HG03103 (cell line): ENCODE measurements at regions not wholly inside any gene's neighbourhood (a gene's known extent, or its start where the extent isn't known, plus 50 kb on each side); places are given as distances from the start of the nearest gene placed in this dataset.
"Not testable (repeated sequence)": the region's sequence is repeated elsewhere in the genome, so short reads cannot be mapped to it uniquely, and the experiment has no call there.

ENCODE experiments used
- ATAC-seq: cut with Tn5 transposase; IDR thresholded peaks from one replicate; pipeline ENCODE4 v1.9.1; 2021; ENCODE audit warnings: low read depth; ENCODE audit not compliant: unreplicated experiment

DNA sequence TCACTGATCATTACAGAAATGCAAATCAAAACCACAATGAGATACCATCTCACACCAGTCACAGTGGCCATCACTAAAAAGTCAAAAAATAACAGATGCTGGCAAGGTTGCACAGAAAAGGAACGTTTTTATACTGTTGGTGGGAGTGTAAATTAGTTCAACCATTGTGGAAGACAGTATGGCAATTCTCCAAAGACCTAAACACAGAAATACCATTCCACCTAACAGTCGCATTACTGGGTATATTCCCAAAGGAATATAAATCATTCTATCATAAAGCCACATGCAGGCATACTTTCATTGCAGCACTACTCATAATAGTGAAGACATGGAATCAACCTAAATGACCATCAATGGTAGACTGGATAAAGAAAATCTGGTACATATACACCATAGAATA is 83.2 kb upstream of the ARID5B start:
- not testable (repeated sequence) for ATAC-seq

DNA sequence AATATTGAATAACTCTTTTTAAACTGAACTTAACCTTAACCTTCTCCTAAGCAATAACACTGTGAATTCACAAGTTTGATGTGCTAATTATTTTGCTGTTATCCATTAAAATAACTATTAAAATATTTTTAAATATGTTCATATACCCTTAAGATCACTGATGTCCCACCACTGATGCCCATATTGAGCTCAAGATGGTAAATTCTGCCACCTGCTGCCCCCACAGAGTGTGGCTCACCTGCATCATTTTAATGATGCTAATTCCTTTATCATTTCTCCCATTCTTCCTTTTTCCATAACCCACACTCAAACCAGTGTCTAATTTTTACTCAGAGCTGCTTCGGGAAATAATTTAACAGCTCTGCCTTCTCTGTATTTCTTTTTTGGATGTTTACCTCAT is 82.3 kb upstream of the ARID5B start:
- ATAC-seq = no peak

DNA sequence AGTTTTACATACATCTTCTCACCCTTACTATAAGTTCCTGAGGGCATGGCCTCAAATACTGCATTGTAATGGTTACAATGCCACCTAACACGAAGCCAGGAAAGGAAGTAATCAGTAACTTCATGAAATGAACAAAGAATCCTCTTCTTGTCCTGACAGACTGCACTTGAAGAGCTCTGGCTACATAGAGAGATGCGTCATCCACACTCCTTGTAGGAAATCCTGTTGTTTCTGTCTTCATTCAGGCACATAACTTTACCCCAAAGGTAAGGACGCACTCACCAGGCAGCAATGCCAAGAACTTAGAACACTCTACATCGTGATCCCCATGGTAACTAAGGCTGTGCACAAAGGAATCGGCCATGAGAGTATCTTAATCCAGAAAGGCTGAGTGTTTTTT is 80.3 kb upstream of the ARID5B start:
- ATAC-seq = no peak

DNA sequence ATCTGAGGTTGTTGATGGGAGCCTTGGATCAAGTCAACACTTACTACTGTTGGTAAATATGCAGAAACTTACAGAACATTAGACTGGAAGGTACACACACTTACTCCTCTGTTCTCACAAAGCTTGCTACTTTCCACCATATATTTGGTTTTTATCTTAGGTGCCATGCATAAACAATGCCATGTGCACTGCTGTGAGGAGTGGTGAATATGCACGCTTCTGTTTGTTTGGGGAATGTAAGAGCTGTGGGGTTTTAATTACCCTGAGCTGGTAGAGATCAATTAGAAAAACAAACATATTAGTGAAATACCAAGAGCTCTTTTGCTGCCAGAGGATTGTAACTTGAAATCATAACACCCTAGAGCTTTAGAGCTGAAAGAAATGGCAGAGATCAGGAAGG is 79.8 kb upstream of the ARID5B start:
- ATAC-seq = no peak

DNA sequence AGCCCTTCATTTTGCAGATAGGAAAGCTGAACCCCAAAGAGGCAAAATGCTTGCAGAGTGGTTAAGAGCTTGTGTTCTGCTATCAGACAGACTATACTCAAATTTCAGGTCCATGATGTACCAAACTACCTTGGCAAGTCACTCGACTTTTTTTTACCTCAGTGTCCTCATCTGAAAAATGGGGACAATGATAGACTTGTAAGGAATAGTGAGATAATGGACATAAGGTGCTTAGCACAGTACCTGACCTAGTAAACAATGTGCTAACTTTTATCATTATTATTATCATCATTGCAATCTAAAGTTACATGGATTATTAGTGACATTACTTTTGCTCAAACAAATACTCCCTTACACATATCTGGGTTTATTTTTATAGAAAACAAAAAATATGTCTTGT is 79.4 kb upstream of the ARID5B start:
- no peak for ATAC-seq

DNA sequence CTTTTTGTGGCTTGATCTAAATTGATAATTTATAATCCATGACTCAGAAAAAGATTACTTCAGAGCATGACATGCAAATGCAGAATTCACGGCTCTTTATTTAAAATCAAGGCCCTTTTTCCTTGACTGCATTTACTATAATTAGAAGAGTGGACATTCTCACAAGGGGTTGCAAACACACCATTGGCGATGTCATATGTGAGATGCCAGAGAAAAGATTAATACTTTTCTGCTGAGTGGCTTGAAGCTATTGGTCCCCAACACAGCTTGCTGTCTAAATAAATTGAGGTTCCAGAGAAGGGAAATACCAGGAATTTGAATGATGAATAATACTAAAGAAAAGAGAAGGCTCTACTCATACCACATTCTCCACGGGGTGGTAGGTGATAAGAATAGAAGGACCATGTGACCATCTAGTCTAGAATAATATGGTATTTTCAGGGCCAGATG is 78.7 kb upstream of the ARID5B start:
- ATAC-seq = no peak

DNA sequence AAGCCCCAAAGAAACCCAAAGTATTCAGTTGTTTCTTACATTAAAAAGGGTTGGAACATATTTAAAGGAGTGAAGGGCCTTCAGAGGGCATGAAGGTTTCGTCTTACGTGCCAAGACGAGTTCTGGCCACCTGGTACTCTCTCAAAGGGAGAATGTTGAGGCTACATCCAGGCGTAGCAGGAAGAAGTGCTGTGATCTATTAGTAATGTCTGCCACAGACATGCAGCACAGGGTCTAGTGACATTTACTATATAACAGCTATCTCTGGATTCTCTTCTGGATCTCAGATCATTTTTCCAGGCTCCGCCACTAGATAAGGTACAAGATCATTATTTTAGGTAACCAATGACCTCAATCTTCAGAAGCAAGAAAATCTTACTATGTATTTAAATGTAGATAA is 76.5 kb upstream of the ARID5B start:
- no peak for ATAC-seq

DNA sequence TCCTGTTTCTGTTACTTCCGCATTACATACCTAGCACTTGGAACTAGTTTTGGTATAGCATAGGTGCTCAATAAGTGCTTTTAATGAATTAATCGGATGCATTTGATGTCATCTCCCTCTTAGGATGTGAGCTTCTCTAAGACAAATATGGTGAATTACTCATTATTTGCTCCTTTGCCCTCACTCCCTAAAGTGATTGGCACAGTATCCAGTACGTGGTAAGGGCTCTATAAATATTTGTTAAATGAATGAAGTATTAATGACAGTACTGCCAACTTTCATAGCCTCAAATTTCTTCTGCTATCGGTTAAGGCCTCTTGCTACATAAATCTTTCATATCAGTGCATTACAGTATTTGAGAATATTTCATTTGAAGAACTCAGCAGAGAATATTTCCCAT is 75.9 kb upstream of the ARID5B start:
- no peak for ATAC-seq

DNA sequence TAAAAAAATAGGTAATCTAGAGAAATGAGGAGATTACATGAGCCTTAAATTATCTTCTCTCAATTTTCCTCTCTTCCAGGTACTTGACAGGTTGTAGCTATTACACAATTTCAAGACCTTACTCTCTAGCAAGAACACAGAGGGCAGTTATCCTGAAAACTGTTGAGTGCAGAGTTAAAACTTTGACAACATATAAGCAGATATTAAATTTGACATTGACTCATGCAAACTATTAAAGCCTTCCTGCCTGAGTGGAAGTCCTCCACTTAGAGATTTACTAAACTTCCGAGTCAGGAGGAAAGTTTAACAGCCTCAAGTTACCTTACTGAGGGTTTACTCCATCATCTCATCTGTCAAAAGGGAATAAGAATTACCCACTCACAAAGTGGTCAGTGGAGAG is 73.5 kb upstream of the ARID5B start:
- ATAC-seq = no peak

DNA sequence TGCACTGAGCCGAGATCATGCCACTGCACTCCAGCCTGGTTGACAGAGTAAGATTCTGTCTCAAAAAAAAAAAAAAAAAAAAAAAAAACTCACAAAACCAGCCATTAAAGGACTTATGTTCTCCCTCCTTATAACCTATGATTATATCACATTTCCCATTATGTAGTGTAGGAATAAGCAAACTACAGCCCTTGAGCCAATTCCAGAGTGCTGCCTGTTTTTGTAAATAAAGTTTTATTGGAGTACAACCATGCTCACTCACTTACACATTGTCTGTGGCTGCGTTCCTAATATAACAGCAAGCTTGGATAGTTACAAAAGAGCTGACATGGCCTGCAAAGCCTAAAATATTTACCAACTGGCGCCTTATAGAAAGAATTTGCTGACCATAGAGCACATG is 72.7 kb upstream of the ARID5B start:
- no peak for ATAC-seq

DNA sequence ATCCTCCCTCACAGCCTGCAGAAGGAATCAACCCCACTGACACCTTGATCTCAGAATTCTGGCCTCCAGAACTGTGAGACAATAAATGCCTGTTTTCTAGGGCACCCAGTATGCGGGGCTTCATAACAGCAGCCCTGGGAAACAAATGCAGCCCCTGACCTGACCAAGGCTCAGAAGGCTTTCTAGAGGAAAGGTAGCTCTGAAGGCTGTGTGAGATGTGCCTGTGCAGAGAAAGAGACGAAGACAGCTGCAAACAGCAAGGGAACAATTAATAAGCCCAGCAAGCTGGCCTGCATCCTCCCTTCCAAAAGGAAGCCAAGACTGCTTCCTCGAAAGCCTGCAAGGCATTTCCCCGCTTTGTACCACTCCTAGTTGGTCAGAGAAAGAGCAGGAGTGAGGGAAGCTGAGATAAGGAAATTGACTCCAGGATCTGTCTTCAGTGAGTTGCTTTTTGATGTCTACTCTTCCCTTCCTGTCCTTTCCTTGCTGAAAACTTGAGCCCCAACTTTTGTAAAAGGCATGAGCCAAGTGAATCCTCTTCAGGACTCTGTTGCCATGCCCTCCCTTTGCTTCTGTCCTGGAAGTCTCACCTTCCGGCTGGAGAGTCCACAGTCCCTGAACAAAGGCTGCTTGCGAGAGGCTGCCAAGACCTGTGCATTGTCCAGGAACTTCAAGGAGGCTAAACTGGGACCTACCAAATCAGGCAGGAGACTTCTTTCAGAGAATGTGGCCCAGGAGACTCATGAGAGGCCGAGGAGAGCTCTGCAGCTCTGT is 71.2 kb upstream of the ARID5B start:
- ATAC-seq = no peak

DNA sequence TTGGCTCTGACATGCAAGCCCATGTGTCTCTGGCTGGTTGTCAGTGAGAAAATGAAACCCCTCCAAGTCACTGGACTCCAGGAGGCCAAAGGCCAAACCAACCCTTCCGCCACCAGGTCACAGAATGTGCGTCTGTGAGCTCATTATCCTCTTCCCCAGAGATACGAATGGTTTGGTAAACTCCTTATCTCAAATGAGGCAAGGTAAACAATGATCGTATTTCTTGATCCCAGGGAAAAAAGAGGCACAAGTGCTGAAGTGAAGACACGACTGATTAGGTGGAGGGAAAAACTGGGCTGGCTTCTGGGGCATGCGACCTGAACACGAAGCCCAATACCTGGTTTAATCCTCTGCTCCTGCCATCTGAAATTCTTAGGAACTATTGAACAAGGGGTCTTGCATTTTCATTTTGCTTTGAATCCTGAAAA is 70.6 kb upstream of the ARID5B start:
- ATAC-seq = no peak

DNA sequence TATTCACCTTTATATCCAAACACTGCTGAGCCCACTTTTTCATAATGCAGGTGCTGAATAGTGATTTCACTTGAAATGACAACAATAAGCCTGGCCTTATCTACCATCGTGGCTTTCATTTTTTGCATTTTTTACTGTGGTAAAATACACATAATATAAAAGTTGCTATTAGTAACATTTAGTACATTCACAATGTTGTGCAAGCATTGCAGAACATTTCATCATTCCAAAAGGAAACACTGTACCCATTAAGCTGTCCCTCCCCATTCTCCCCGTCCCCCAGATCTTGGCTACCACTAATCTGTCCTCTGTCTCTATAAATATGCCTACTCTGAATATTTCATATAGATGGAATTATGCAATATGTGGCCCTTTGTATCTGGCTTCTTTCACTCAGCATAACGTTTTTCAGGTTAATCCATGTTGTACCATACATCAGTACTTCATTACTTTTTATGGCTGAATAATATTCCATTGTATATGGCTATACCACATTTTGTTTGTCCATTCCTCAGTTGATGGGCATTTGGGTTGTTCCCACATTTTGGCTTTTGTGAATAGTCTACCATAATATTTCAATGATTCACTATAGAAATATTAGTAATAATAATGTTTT is 68.5 kb upstream of the ARID5B start:
- no peak for ATAC-seq

DNA sequence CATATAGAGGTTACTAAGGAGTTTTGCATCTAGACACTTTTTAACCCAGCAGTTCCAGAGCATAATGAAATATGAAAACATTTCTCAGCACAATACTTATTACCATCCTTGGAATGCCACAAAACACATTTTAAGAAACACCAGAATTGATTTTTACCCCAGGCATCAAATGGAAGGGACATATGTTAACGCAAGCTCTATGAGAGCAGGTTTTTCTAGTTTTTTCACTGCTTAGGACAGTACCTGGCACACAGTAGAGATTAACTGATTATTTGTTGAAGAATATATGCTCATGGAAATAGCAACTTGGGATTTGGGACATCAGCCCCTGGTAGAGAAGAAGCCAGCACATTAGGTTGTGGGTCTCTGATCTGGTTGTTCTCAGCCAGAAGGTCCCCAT is 67.0 kb upstream of the ARID5B start:
- no peak for ATAC-seq

DNA sequence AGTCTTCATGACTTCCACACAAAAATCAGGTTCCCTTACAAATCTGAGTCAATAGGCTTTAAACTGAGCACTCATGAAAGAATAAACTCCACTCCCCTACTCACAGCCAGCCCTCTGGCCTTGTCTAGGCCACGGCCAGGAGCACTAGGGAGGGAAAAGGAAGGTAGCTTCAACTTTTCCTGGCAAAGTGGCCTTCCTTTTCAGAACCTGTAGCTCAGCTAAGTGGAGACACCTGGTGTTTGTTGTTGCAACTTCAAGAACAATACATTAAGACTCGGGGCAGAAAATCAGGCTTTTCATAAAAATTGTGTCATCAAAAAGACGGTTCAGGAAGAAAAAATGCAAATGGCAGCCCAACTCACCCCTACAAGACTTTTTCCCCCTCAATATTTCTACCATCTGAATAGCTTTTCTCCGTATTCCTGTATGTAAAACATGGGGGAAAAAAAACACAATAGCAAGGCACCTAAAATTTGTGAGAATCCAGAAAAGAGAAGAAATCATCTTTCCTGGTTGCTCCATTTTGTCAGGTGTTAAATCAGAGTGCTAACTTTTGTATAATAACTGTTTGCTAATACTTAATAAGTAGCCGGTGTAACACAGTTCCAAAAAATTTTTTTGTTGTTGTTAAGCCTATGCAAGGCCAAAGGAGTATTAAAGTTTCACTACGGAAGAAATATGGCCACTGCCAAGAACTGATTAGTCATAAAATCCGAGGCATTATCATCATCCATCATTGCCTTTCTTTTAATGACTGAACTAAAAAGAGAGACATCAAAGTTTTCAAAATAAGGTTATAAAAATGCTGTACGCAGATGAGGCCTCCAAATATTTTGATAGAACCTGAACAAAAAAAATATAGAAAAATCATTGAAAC is 66.2 kb upstream of the ARID5B start:
- ATAC-seq = peak; percentile 68

DNA sequence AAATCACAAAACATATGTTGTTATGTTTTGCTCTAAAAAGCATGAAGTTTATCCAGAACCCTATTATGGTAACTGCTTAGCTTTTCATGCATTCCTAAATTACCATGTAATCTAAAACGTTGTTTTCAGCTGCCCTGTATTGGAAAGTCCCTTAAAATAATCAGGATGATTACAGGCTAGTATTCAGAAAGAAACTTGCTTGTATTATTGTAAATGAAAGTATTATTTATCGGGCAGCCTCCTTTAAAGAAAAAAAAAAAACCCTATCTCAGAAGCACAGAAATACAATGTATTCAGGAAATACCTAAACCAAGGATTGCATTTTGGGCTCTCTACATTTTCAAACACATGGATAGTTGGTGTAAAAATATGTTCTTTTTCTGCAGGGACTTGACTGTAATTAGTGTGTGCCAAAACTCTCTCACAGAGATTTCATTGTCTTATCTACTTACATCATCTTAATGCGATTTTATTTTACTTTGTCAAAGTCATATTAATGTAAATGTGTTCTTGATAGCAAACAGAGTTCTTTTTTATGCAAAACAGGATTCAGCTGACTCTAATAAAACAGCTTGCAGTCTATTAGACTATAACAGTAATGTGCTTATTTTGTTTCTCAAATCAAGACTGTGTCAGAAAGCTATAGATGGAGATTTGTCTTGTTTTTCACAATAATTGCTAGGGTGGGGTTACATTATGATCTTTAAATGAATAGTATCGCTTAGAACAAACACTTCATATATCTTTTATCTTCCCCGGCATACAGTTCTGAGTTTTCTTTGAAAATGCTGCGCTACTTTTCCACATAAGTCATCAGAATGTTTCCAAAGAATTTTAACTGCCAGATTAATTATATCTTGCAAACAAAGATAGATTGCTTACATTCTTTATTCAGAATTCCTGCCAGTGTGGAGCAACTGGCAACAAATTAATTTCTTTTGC is 65.3 kb upstream of the ARID5B start:
- no peak for ATAC-seq

DNA sequence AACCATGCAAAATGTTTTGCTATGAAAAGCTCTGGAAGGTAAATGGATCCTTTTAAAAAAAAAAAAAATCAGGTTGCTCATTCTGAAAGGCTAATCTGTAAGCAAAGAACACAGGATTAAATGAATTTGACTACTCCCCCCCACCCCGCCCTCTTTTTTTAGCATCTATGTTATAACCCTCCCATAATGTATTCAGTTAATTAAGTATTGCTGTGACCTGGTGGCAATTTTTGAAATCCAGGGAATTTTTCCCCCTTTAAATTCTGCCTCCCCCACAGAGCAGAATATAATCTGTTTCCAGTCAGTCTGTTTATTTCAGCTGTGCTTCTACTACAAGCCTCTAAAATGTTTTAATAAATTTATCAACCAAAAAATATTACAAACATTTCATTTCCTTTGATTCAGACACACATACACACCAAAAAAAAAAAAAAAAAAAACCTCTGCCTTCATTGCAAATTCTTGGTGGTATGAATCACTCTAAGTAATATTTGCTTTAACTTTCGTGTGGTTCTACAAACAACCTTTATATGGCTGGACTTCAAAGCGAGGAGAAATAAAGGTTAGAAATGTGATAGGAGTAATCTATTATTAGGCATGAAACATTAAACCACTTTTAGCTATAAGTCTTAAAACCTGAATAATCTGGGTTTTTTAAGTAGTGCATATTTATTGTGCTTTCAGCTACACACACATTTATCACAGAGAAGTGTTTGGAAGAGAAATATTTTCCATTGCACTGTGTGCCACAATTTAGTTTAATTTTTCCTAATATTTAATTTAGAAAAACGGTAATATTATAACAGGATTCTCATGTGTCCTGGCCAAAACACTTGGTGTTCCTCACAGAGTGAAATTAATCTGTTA is 64.4 kb upstream of the ARID5B start:
- ATAC-seq = no peak

DNA sequence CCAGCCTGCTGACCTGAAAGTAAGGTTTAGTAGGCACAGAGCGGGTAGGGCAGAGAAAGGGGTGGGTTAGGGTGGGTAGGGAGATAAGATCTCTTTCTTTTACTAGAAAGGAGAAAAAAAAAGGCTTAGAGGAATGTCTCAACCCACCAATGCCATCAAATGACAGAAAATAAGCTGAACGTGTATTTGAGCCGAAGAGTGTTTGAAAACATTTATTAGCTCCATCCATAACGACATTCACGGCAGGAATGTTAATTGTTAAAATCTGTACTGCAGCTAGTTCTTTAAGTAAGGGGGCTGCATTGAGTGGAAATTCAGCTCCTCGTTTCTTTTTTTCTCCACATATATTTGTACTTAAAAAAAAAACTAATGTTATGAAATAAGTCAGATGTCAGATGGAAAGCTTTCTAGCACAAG is 63.7 kb upstream of the ARID5B start:
- no peak for ATAC-seq

DNA sequence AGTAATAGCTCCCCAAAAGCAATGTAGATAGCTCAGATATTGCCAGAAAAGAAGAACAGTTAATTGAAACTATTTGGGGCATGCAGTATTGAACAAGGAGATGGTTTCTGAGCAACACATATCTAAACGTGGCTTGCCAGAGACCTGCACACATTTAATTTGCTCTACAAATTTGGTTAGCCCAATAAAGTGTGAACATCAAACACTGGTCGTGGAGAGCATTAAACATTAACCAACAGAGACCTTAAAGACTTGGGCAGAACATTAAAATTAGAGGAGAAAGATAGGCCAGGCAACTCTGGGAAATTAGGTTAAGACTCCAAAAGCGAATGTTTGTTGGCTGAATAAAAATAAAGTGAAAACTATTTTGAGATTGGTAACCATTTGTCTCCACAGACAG is 61.6 kb upstream of the ARID5B start:
- no peak for ATAC-seq
